ENCODE measurements at regions not wholly inside any gene's neighbourhood (a gene's known extent, or its start where the extent isn't known, plus 50 kb on each side); places are given as distances from the start of the nearest gene placed in this dataset.

- WGBS, 2 donors, result 65 to 68% methylated on average over 3 of the region's 3 CpGs
- H3K4me3 ChIP-seq (ENCODE audit: low read depth in 1 of 2, low read length in 2 of 2), result no peak overlapping the region
- no peaks in the 10 kb centered on the region for H3K27me3 ChIP-seq (ENCODE audit: control insufficient read depth in 1 of 2, insufficient read depth in 2 of 2, low read length in 2 of 2)
- H3K27ac ChIP-seq (ENCODE audit: low read depth in 2 of 2, low read length in 1 of 2), result no peak overlapping the region
- no peaks in the 10 kb centered on the region for H3K9me3 ChIP-seq (ENCODE audit: control insufficient read depth in 2 of 2, insufficient read depth in 1 of 2, low read depth in 1 of 2, low read length in 1 of 2)
- no peaks in the 10 kb centered on the region for H3K4me1 ChIP-seq (ENCODE audit: control insufficient read depth in 2 of 2, insufficient read depth in 2 of 2, low read length in 1 of 2)
- H3K36me3 ChIP-seq (ENCODE audit: control insufficient read depth in 2 of 2, insufficient read depth in 2 of 2, low read length in 1 of 2), result no peaks in the 10 kb centered on the region
Observed at GRCh38 chr5:117299936-117300328, 725.3 kb upstream of the SEMA6A start.

- H3K36me3 ChIP-seq (ENCODE audit: control insufficient read depth in 2 of 2, insufficient read depth in 2 of 2, low read length in 1 of 2), result no peaks in the 10 kb centered on the region
- no peaks in the 10 kb centered on the region for H3K27me3 ChIP-seq (ENCODE audit: control insufficient read depth in 1 of 2, insufficient read depth in 2 of 2, low read length in 2 of 2)
- H3K9me3 ChIP-seq (ENCODE audit: control insufficient read depth in 2 of 2, insufficient read depth in 1 of 2, low read depth in 1 of 2, low read length in 1 of 2), result no peaks in the 10 kb centered on the region
- H3K27ac ChIP-seq (ENCODE audit: low read depth in 2 of 2, low read length in 1 of 2), result no peak overlapping the region
- H3K4me3 ChIP-seq (ENCODE audit: low read depth in 1 of 2, low read length in 2 of 2), result no peak overlapping the region
- 78 to 80% methylated on average over 5 of the region's 5 CpGs for WGBS, 2 donors
- H3K4me1 ChIP-seq (ENCODE audit: control insufficient read depth in 2 of 2, insufficient read depth in 2 of 2, low read length in 1 of 2), result no peaks in the 10 kb centered on the region
Observed at GRCh38 chr5:117299224-117299935, 724.8 kb upstream of the SEMA6A start.

- Histone ChIP-seq H3K36me3 (ENCODE audit: control insufficient read depth in 2 of 2, insufficient read depth in 2 of 2, low read length in 1 of 2) (no peaks in the 10 kb centered on the region), H3K4me3 (ENCODE audit: low read depth in 1 of 2, low read length in 2 of 2) (no peak overlapping the region), H3K9me3 (ENCODE audit: control insufficient read depth in 2 of 2, insufficient read depth in 1 of 2, low read depth in 1 of 2, low read length in 1 of 2) (no peaks in the 10 kb centered on the region), H3K4me1 (ENCODE audit: control insufficient read depth in 2 of 2, insufficient read depth in 2 of 2, low read length in 1 of 2) (no peaks in the 10 kb centered on the region), H3K27ac (ENCODE audit: low read depth in 2 of 2, low read length in 1 of 2) (no peak overlapping the region), H3K27me3 (ENCODE audit: control insufficient read depth in 1 of 2, insufficient read depth in 2 of 2, low read length in 2 of 2) (no peaks in the 10 kb centered on the region)
- WGBS, 2 donors, result 54 to 64% methylated on average over 2 of the region's 2 CpGs
Observed at GRCh38 chr5:117296872-117297271, 722.2 kb upstream of the SEMA6A start.

- H3K9me3 ChIP-seq (ENCODE audit: control insufficient read depth in 2 of 2, insufficient read depth in 1 of 2, low read depth in 1 of 2, low read length in 1 of 2), result no peaks in the 10 kb centered on the region
- no peak overlapping the region for H3K27ac ChIP-seq (ENCODE audit: low read depth in 2 of 2, low read length in 1 of 2)
- H3K36me3 ChIP-seq (ENCODE audit: control insufficient read depth in 2 of 2, insufficient read depth in 2 of 2, low read length in 1 of 2), result no peaks in the 10 kb centered on the region
- H3K4me1 ChIP-seq (ENCODE audit: control insufficient read depth in 2 of 2, insufficient read depth in 2 of 2, low read length in 1 of 2), result no peaks in the 10 kb centered on the region
- 89 to 94% methylated on average over 1 of the region's 1 CpG for WGBS, 2 donors
- no peaks in the 10 kb centered on the region for H3K27me3 ChIP-seq (ENCODE audit: control insufficient read depth in 1 of 2, insufficient read depth in 2 of 2, low read length in 2 of 2)
- H3K4me3 ChIP-seq (ENCODE audit: low read depth in 1 of 2, low read length in 2 of 2), result no peak overlapping the region
Observed at GRCh38 chr5:117295941-117296340, 721.3 kb upstream of the SEMA6A start.

GRCh38 chr5:117286813-117287212, 712.2 kb upstream of the SEMA6A start:
- WGBS, 2 donors, result 71 to 82% methylated on average over 1 of the region's 1 CpG
- Histone ChIP-seq H3K36me3 (ENCODE audit: control insufficient read depth in 2 of 2, insufficient read depth in 2 of 2, low read length in 1 of 2) (no peaks in the 10 kb centered on the region), H3K4me3 (ENCODE audit: low read depth in 1 of 2, low read length in 2 of 2) (no peak overlapping the region), H3K4me1 (ENCODE audit: control insufficient read depth in 2 of 2, insufficient read depth in 2 of 2, low read length in 1 of 2) (no peaks in the 10 kb centered on the region), H3K27me3 (ENCODE audit: control insufficient read depth in 1 of 2, insufficient read depth in 2 of 2, low read length in 2 of 2) (no peaks in the 10 kb centered on the region), H3K27ac (ENCODE audit: low read depth in 2 of 2, low read length in 1 of 2) (no peak overlapping the region), H3K9me3 (ENCODE audit: control insufficient read depth in 2 of 2, insufficient read depth in 1 of 2, low read depth in 1 of 2, low read length in 1 of 2) (no peaks in the 10 kb centered on the region)

- no peaks in the 10 kb centered on the region for H3K27me3 ChIP-seq (ENCODE audit: control insufficient read depth in 1 of 2, insufficient read depth in 2 of 2, low read length in 2 of 2)
- H3K36me3 ChIP-seq (ENCODE audit: control insufficient read depth in 2 of 2, insufficient read depth in 2 of 2, low read length in 1 of 2), result no peaks in the 10 kb centered on the region
- no peaks in the 10 kb centered on the region for H3K4me1 ChIP-seq (ENCODE audit: control insufficient read depth in 2 of 2, insufficient read depth in 2 of 2, low read length in 1 of 2)
- no peak overlapping the region for H3K4me3 ChIP-seq (ENCODE audit: low read depth in 1 of 2, low read length in 2 of 2)
- H3K27ac ChIP-seq (ENCODE audit: low read depth in 2 of 2, low read length in 1 of 2), result no peak overlapping the region
- H3K9me3 ChIP-seq (ENCODE audit: control insufficient read depth in 2 of 2, insufficient read depth in 1 of 2, low read depth in 1 of 2, low read length in 1 of 2), result no peaks in the 10 kb centered on the region
- 57 to 68% methylated on average over 2 of the region's 2 CpGs for WGBS, 2 donors
Observed at GRCh38 chr5:117271656-117272055, 697.0 kb upstream of the SEMA6A start.

GRCh38 chr5:117266280-117266679, 691.7 kb upstream of the SEMA6A start:
- Histone ChIP-seq H3K4me3 (ENCODE audit: low read depth in 1 of 2, low read length in 2 of 2) (no peak overlapping the region), H3K4me1 (ENCODE audit: control insufficient read depth in 2 of 2, insufficient read depth in 2 of 2, low read length in 1 of 2) (no peaks in the 10 kb centered on the region), H3K27ac (ENCODE audit: low read depth in 2 of 2, low read length in 1 of 2) (no peak overlapping the region), H3K9me3 (ENCODE audit: control insufficient read depth in 2 of 2, insufficient read depth in 1 of 2, low read depth in 1 of 2, low read length in 1 of 2) (no peaks in the 10 kb centered on the region), H3K27me3 (ENCODE audit: control insufficient read depth in 1 of 2, insufficient read depth in 2 of 2, low read length in 2 of 2) (no peaks in the 10 kb centered on the region), H3K36me3 (ENCODE audit: control insufficient read depth in 2 of 2, insufficient read depth in 2 of 2, low read length in 1 of 2) (no peaks in the 10 kb centered on the region)

- Histone ChIP-seq H3K4me1 (ENCODE audit: control insufficient read depth in 2 of 2, insufficient read depth in 2 of 2, low read length in 1 of 2) (no peaks in the 10 kb centered on the region), H3K27me3 (ENCODE audit: control insufficient read depth in 1 of 2, insufficient read depth in 2 of 2, low read length in 2 of 2) (no peaks in the 10 kb centered on the region), H3K36me3 (ENCODE audit: control insufficient read depth in 2 of 2, insufficient read depth in 2 of 2, low read length in 1 of 2) (no peaks in the 10 kb centered on the region), H3K9me3 (ENCODE audit: control insufficient read depth in 2 of 2, insufficient read depth in 1 of 2, low read depth in 1 of 2, low read length in 1 of 2) (no peaks in the 10 kb centered on the region), H3K27ac (ENCODE audit: low read depth in 2 of 2, low read length in 1 of 2) (no peak overlapping the region), H3K4me3 (ENCODE audit: low read depth in 1 of 2, low read length in 2 of 2) (no peak overlapping the region)
- 28 to 41% methylated on average over 1 of the region's 1 CpG for WGBS, 2 donors
Observed at GRCh38 chr5:117263231-117263630, 688.6 kb upstream of the SEMA6A start.

GRCh38 chr5:117262572-117263131, 688.0 kb upstream of the SEMA6A start:
- Histone ChIP-seq H3K4me1 (ENCODE audit: control insufficient read depth in 2 of 2, insufficient read depth in 2 of 2, low read length in 1 of 2) (no peaks in the 10 kb centered on the region), H3K9me3 (ENCODE audit: control insufficient read depth in 2 of 2, insufficient read depth in 1 of 2, low read depth in 1 of 2, low read length in 1 of 2) (no peaks in the 10 kb centered on the region), H3K4me3 (ENCODE audit: low read depth in 1 of 2, low read length in 2 of 2) (no peak overlapping the region), H3K36me3 (ENCODE audit: control insufficient read depth in 2 of 2, insufficient read depth in 2 of 2, low read length in 1 of 2) (no peaks in the 10 kb centered on the region), H3K27ac (ENCODE audit: low read depth in 2 of 2, low read length in 1 of 2) (peak overlapping the region in 1 of 2 donors; percentile 22), H3K27me3 (ENCODE audit: control insufficient read depth in 1 of 2, insufficient read depth in 2 of 2, low read length in 2 of 2) (no peaks in the 10 kb centered on the region)
- WGBS, 2 donors, result 30 to 38% methylated on average over 4 of the region's 4 CpGs

- no peak overlapping the region for H3K27ac ChIP-seq (ENCODE audit: low read depth in 2 of 2, low read length in 1 of 2)
- H3K4me1 ChIP-seq (ENCODE audit: control insufficient read depth in 2 of 2, insufficient read depth in 2 of 2, low read length in 1 of 2), result no peaks in the 10 kb centered on the region
- H3K27me3 ChIP-seq (ENCODE audit: control insufficient read depth in 1 of 2, insufficient read depth in 2 of 2, low read length in 2 of 2), result no peaks in the 10 kb centered on the region
- no peak overlapping the region for H3K4me3 ChIP-seq (ENCODE audit: low read depth in 1 of 2, low read length in 2 of 2)
- 49 to 64% methylated on average over 7 of the region's 7 CpGs for WGBS, 2 donors
- H3K36me3 ChIP-seq (ENCODE audit: control insufficient read depth in 2 of 2, insufficient read depth in 2 of 2, low read length in 1 of 2), result no peaks in the 10 kb centered on the region
- no peaks in the 10 kb centered on the region for H3K9me3 ChIP-seq (ENCODE audit: control insufficient read depth in 2 of 2, insufficient read depth in 1 of 2, low read depth in 1 of 2, low read length in 1 of 2)
Observed at GRCh38 chr5:117261948-117262571, 687.4 kb upstream of the SEMA6A start.
